Left kidney (tissue), 1 donor: ENCODE measurements at regions not wholly inside any gene's neighbourhood (a gene's known extent, or its start where the extent isn't known, plus 50 kb on each side); places are given as distances from the start of the nearest gene placed in this dataset.

Source experiments
- DNase-seq: peaks from one replicate; pipeline ENCODE4 v3.0.0-alpha.2; 2013

- DNase-seq = no peak
These were observed 639.7 kb upstream of the C9orf72 start for GRCh38 chr9:28212979-28213378.

- no peak for DNase-seq
These were observed 642.4 kb upstream of the C9orf72 start for GRCh38 chr9:28215536-28216299.

- no peak for DNase-seq
These were observed 659.4 kb upstream of the C9orf72 start for GRCh38 chr9:28232686-28233085.

GRCh38 chr9:28234133-28234893, 661.0 kb upstream of the C9orf72 start:
- no peak for DNase-seq

- no peak for DNase-seq
These were observed 661.6 kb upstream of the C9orf72 start for GRCh38 chr9:28234894-28235277.

GRCh38 chr9:28249424-28249823, 676.1 kb upstream of the C9orf72 start:
- no peak for DNase-seq

GRCh38 chr9:28255174-28255573, 681.9 kb upstream of the C9orf72 start:
- DNase-seq = no peak

GRCh38 chr9:28260330-28260729, 687.0 kb upstream of the C9orf72 start:
- no peak for DNase-seq

GRCh38 chr9:28264368-28264767, 691.1 kb upstream of the C9orf72 start:
- DNase-seq = no peak

GRCh38 chr9:28267351-28267750, 694.1 kb upstream of the C9orf72 start:
- DNase-seq = no peak

GRCh38 chr9:28270156-28270555, 696.9 kb upstream of the C9orf72 start:
- no peak for DNase-seq

GRCh38 chr9:28272127-28272526, 698.8 kb upstream of the C9orf72 start:
- DNase-seq = peak; percentile 12

GRCh38 chr9:28287455-28287854, 714.2 kb upstream of the C9orf72 start:
- DNase-seq = peak; percentile 4

GRCh38 chr9:28289746-28290145, 716.5 kb upstream of the C9orf72 start:
- peak; percentile 12 for DNase-seq

GRCh38 chr9:28293369-28294090, 720.2 kb upstream of the C9orf72 start:
- no peak for DNase-seq

- no peak for DNase-seq
These were observed 728.0 kb upstream of the C9orf72 start for GRCh38 chr9:28301281-28301680.

GRCh38 chr9:28317745-28318144, 744.5 kb upstream of the C9orf72 start:
- no peak for DNase-seq

- no peak for DNase-seq
These were observed 745.2 kb upstream of the C9orf72 start for GRCh38 chr9:28318515-28318914.

- no peak for DNase-seq
These were observed 746.7 kb upstream of the C9orf72 start for GRCh38 chr9:28319981-28320380.

- no peak for DNase-seq
These were observed 747.3 kb upstream of the C9orf72 start for GRCh38 chr9:28320616-28321015.

- DNase-seq = no peak
These were observed 756.0 kb upstream of the C9orf72 start for GRCh38 chr9:28329323-28329722.

GRCh38 chr9:28332648-28333047, 759.4 kb upstream of the C9orf72 start:
- DNase-seq = no peak

- no peak for DNase-seq
These were observed 768.6 kb upstream of the C9orf72 start for GRCh38 chr9:28341913-28342312.
